GM21360 (cell line): ENCODE measurements at regions not wholly inside any gene's neighbourhood (a gene's known extent, or its start where the extent isn't known, plus 50 kb on each side); places are given as distances from the start of the nearest gene placed in this dataset.
A peak's percentile ranks its signal among the peaks of the same experiment; 100 is the strongest.

Experiments used
- ATAC-seq: cut with Tn5 transposase; IDR thresholded peaks from one replicate; pipeline ENCODE4 v1.9.1; 2021; ENCODE audit warnings: mild to moderate bottlenecking, moderate library complexity; ENCODE audit not compliant: unreplicated experiment

GRCh38 chr4:169811476-169811875 is 53.7 kb upstream of the HPF1 start:
- no peak for ATAC-seq

DNA sequence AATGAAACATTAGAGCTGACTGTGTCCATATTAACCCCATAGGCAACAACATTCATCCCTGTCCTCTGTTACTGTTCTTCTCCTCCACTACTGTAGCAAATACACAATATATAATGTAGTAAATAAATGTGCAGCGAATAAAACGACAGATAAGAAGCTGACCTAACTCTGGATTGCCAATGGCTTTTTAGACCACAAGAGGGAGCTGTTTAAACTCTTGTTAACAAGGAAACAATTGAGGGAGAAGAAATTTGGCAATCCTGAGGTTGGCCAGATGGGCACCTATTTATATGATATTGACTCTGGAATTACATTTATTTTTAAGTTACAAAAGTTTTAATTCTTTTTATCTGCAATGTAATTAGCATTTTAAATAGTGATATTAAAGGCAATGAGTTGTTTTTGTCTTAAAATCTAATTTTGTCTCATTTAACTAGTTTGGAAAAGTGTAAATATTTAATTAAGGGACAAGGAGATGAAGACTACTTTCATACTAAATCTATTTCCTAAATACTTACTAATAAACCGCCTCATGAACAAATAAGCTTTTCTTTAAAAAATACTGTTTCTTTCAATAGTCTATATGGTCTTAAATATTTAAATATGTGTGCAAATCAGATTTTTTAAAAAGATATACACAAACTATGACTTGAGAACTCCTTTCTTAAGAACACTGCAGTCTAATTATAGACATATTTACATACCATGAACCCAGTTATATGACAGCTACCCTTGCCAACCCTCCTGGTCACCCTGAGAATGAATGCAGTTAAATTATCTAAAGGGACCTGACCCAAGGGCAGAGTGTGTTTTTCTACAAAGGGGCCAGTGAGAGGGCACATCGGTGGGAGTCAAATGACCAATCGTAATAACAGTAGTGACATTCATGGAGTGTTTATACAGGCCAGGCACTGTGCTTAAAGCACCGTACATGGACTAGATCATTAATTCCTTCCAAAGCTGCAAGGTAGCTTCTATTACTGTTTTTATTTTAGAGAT is 52.9 kb upstream of the HPF1 start:
- ATAC-seq = peak; percentile 77

DNA sequence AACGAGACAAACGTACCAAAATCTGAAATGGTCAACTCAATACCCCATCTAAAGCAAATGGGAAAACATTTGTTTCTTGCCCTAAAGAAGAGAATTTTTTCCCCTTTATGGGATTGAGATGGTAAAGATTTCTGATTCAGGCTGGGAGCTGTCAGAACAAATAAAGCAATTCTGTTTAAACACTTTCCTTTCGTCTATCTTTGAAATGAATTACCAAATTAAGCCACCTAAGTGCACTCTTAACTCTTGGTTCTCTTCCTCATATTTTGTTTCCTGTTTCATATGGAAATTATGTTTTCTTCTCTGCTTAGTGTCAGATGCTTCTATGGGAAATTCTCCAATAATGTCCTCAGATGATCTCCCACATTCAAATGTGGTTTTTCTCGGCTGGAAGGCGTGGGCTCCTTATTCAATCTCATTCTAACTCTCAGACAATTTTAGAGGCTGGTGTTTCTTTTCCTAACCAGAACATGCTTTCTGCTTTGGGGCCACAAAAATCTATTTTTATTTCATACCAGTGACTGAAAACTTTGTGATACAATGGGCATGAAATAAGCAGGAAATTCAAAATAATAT is 50.3 kb upstream of the HPF1 start:
- no peak for ATAC-seq
